ENCODE measurements at regions not wholly inside any gene's neighbourhood (a gene's known extent, or its start where the extent isn't known, plus 50 kb on each side); places are given as distances from the start of the nearest gene placed in this dataset.

DNA sequence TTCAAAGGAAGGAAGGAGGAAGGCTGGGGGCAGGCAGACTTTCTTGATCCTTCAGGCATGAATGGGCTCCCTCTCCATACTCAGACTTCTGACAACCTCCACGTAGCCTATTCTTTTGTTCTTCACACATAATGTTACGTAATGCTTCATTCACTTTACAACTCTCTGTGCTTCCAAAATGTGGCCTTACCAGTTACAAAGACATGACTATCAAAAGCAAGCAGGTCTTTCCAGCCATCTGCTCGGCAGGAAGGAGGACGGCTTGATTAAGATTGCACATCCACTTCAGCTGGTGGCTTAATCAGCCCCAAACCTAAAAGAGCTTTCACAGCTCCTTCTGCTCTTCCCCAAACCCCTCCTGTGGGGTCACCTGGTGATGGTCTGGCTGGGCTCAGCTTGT lies 263.2 kb downstream of the XXYLT1 start:
- TF ChIP-seq, protein P1, sequence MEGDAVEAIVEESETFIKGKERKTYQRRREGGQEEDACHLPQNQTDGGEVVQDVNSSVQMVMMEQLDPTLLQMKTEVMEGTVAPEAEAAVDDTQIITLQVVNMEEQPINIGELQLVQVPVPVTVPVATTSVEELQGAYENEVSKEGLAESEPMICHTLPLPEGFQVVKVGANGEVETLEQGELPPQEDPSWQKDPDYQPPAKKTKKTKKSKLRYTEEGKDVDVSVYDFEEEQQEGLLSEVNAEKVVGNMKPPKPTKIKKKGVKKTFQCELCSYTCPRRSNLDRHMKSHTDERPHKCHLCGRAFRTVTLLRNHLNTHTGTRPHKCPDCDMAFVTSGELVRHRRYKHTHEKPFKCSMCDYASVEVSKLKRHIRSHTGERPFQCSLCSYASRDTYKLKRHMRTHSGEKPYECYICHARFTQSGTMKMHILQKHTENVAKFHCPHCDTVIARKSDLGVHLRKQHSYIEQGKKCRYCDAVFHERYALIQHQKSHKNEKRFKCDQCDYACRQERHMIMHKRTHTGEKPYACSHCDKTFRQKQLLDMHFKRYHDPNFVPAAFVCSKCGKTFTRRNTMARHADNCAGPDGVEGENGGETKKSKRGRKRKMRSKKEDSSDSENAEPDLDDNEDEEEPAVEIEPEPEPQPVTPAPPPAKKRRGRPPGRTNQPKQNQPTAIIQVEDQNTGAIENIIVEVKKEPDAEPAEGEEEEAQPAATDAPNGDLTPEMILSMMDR (conservative IDR thresholded peaks at IDR 0.05): no peak
- TF ChIP-seq ZFX (IDR thresholded peaks at IDR 0.05): no peak

Measured in C4-2B (cell line).